Esophagus squamous epithelium (tissue), 4 donors: ENCODE measurements at regions not wholly inside any gene's neighbourhood (a gene's known extent, or its start where the extent isn't known, plus 50 kb on each side); places are given as distances from the start of the nearest gene placed in this dataset.

Experiments
- CTCF ChIP-seq, 6 experiments: fragments of 450-650 bp in 4 of 6; fragments of 200-600 bp in 2 of 6; sonication (generic) in 2 of 6; IDR thresholded peaks; one replicate each; pipeline ENCODE4 v1.5.1; 2016 to 2019; ENCODE audit warnings: antibody characterized with exemption in 6 of 6, mild to moderate bottlenecking in 4 of 6, moderate library complexity in 4 of 6
- POLR2A ChIP-seq, 4 donors: fragments of 450-650 bp; IDR thresholded peaks; one replicate each; pipeline ENCODE4 v1.6.1; 2017; ENCODE audit warnings: antibody characterized with exemption in 4 of 4, mild to moderate bottlenecking in 4 of 4, moderate library complexity in 3 of 4

DNA sequence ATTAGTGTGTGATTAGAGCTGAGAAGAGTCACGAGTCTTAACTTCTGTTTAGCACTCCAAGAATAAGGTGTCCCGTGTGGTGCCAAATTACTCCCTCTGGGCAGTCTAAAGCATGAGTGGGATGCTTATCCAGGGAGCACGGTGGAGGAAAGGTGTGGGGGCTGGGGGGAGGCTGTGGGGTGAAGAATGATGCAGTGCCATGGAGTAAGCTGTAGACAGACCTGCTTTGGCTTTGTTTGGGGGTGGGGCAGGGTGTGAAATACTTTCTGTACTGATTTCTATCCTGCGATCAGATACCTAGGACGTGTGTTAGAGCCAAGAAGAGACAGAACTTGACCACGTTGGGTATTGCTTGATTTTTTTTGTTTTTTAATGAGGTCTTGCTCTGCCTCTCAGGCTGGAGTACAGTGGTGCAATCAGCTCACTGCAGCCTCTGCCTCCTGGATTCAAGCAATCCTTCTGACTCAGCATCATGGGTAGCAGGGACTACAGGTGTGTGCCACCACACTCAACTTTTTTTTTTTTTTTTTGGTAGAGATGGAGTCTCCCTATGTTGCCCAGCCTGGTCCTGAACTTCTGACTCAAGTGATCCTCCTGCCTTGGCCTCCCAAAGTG is 232.8 kb downstream of the MAN2A1 start:
- TF ChIP-seq CTCF (IDR thresholded peaks at IDR 0.05) (no peak), POLR2A (IDR thresholded peaks at IDR 0.05) (no peak)
